Choroid plexus epithelial cell (primary cell): ENCODE measurements at regions not wholly inside any gene's neighbourhood (a gene's known extent, or its start where the extent isn't known, plus 50 kb on each side); places are given as distances from the start of the nearest gene placed in this dataset.

ENCODE experiments used
- DNase-seq: peaks from one replicate; pipeline ENCODE4 v3.0.0-alpha.2; 2010; ENCODE audit warnings: low read depth
- H3K4me3 ChIP-seq: 2 replicates; pipeline ENCODE4 v1.5.1; 2011; ENCODE audit warnings: low read depth, mild to moderate bottlenecking, control low read depth, low read length, moderate library complexity
- TF ChIP-seq, protein P1 (sequence below): conservative IDR thresholded peaks from 2 replicates; pipeline ENCODE4 v1.5.1; 2011; ENCODE audit warnings: low read depth, mild to moderate bottlenecking, control low read depth, inconsistent platforms, low read length, moderate library complexity

DNA sequence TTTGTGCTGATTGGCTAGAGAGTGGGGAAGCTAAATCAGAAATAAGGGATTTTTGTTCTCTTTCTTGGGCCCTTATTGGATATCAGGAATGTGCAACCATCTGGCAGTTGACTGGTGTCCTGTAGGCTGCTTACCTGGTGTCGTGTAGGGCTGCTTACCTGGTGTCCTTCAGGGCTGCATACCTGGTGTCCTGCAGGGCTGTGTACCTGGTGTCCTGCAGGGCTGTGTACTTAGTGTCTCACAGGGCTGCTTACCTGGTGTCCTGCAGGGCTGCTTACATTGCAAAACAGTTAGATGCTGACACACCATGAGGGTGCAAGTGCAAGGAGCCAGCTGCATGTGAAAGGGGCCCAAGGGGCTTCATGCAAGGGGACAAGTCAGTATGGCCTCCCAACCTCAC, 249.3 kb downstream of the ICE1 start:
- TF ChIP-seq, protein P1, sequence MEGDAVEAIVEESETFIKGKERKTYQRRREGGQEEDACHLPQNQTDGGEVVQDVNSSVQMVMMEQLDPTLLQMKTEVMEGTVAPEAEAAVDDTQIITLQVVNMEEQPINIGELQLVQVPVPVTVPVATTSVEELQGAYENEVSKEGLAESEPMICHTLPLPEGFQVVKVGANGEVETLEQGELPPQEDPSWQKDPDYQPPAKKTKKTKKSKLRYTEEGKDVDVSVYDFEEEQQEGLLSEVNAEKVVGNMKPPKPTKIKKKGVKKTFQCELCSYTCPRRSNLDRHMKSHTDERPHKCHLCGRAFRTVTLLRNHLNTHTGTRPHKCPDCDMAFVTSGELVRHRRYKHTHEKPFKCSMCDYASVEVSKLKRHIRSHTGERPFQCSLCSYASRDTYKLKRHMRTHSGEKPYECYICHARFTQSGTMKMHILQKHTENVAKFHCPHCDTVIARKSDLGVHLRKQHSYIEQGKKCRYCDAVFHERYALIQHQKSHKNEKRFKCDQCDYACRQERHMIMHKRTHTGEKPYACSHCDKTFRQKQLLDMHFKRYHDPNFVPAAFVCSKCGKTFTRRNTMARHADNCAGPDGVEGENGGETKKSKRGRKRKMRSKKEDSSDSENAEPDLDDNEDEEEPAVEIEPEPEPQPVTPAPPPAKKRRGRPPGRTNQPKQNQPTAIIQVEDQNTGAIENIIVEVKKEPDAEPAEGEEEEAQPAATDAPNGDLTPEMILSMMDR: no peak
- no peak overlapping the region for H3K4me3 ChIP-seq
- no peak for DNase-seq

DNA sequence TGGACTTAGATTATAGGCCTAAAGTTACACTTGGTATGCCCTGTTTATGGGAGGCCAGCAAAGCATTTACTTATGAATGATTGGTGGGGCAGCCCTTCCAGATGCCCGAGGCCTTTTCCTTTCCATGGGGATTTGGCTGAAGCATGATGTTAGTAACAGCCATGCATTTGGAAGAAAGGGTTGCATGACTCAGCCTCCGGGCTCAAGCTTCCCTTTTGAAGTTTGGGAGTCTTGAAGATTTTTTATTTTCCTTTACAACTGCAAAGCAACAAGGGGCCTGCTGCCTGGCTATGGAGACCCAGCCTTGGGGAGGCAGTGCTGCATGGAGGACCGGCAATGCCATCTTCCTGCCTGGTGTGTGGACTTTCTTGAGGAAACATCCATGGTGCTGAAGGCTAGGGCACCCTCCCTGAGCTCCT, 244.7 kb downstream of the ICE1 start:
- no peak for DNase-seq
- TF ChIP-seq, protein P1: no peak

DNA sequence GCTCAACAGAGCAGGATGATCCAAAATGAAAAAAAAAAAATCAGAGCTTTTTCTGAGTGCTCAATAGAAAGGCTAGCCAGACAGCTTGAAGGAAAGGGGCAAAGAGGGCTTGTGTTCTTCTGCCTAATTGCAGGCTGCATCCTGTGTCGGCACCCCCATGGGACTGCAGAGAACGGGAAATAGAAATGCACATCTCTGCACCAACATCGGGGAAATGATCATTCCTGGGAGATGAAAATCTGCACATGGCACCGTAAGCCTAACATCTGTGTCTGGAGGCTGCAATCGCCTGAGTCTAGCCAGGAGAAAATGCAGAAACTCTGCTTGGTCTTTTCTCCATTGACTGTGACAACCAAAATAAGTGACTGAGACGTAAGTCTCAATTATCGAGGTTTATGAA, 243.9 kb downstream of the ICE1 start:
- no peak for DNase-seq
- TF ChIP-seq, protein P1: no peak
- no peak overlapping the region for H3K4me3 ChIP-seq

More for the DNA sequence above, 244.7 kb downstream of the ICE1 start:
- H3K4me3 ChIP-seq: no peak overlapping the region

DNA sequence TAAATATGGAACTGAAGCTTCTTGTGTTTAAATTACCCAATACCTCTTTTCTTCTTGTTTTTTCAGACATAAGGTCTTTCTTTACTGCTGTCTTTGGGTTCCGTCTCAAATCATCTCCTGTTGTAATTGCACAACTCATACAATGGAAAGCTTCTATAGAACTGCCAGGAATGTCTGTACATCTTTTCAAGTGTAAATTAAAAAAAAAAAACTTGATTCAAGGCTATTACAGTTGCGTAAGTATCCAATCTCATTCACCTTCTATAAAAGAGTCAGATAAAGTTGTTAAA, 243.5 kb downstream of the ICE1 start:
- no peak for DNase-seq
- TF ChIP-seq, protein P1: no peak
- no peak overlapping the region for H3K4me3 ChIP-seq

DNA sequence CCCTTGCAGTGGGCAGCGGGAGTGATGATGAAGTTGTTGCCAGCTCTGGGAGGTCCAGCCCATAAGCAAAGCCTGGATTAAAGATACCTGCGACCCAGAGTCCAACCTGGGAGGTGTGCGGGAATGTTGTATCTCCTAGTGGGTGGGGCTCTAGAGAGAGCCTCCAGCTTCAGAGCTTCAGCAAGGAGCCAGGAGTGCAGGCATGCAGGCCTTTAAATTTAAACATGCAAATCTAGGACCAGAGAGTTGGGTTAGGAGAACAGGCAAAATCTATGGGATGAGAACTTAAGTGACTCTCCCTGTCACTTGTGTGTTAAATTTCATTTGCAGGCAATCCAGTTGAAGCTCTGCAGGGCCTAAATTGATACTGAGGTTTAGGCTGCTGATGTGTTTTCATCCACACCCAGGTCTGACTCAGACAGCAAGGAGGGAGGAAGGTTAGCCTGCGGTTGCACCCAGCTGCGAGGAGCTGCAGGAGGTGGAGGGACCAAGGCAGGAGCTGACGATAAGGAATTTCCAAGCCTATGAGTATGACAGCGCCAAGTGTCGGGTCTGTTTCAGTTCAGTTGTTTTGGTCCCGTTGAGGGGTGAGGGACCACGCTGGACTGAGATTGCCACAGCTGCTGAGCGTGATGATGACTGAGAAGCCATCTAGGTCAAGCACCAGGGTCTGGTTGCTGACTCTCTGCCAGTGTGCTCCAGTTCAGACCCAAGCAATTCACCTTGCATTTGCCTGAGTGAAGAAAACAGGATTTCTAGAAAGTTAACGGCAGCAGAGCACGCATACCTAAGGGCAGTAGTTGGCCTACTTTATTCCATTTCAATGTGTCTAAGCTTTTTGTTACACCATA, 243.0 kb downstream of the ICE1 start:
- TF ChIP-seq, protein P1: no peak
- DNase-seq: peak; percentile 23
- no peak overlapping the region for H3K4me3 ChIP-seq

DNA sequence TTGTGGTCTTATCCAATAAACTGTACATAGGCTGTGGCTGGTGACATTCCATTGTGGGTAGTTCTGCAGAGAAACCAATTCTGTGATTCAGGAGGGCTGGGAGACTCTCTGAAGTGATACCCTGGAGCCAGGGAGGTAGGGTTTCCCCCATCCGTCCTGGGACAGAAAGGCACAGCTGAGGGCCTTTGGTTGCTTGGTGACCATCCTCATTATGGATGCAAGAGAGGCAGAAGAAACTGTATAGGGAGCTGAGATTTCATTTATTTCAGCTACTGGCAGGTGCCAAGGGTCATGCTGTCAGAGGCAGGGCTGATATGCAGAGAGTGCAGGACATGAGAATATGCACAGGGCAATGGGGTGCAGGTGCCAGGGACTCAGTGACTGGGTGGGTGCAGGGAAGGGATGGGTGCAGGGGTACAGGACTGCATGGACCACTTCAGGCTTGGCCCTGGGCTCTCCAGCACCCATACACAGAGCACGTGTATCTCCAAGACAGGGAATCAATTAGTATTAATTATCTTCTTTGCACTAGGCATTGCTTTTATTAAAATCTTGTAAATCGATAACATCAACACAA, 236.5 kb downstream of the ICE1 start:
- H3K4me3 ChIP-seq: no peak overlapping the region
- DNase-seq: no peak
- TF ChIP-seq, protein P1: no peak

DNA sequence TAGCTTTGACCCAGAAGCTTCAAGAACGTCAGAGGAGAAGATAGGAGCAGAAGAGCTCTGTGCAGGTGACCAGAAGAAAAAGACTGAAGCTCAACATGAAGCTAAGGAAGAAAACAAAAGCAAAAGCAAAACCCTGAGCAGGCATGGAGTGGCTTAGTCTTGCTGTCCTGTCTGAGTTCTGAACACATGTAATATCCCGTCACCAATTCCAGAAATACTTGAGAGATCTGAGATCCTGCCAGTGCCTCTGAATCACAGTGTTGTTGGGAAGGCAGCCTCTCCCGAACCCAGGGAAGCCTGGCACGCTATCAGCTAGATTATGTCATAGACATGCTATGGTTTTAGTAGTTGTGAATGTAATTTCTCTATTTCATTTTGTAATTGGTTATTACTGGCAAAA, 235.7 kb downstream of the ICE1 start:
- TF ChIP-seq, protein P1: no peak
- H3K4me3 ChIP-seq: no peak overlapping the region
- DNase-seq: peak; percentile 32
